ENCODE measurements at regions not wholly inside any gene's neighbourhood (a gene's known extent, or its start where the extent isn't known, plus 50 kb on each side); places are given as distances from the start of the nearest gene placed in this dataset.

DNA sequence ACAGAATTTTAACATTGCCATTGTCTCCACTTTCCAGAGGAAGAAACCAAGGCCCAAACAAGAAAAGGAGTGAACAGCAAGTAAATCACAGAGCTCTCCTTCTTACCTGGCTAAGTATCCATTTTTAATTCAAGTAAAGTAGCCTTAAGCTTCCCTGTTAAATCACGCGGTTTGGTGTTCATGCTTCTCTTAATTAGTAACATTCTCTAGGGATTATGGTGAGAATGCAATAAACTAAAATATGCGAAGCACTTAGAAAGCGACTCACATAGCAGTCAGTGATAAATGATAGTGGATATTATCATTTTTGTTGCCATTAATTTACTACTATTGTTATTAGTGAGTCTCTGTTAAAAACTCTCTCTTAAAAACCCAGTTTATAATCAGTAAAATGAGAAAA is 630.5 kb upstream of the TMPRSS15 start:
- FAIRE-seq: no peak
- H3K9me3 ChIP-seq (replicated peaks; ENCODE audit: control insufficient read depth, insufficient read depth, low read depth, low read length): no peaks in the 10 kb centered on the region
- CTCF ChIA-PET (ENCODE audit: low intra/inter-chr PET ratio): no interaction called here
- no peak for TF ChIP-seq DPF2 (IDR thresholded peaks at IDR 0.05)
- TF ChIP-seq TOE1 (IDR thresholded peaks at IDR 0.05; ENCODE audit: borderline replicate concordance): no peak
- TF ChIP-seq TOE1 (CRISPR knock-in tag; IDR thresholded peaks at IDR 0.05; ENCODE audit: borderline replicate concordance, low read depth): no peak
- TF ChIP-seq ZNF764 (CRISPR knock-in tag; IDR thresholded peaks at IDR 0.05; ENCODE audit: low read depth): no peak
- TF ChIP-seq GTF2B (IDR thresholded peaks at IDR 0.05; ENCODE audit: extremely low read depth, insufficient read length): no peak
- TF ChIP-seq C11orf30 (IDR thresholded peaks at IDR 0.05; ENCODE audit: low read depth): no peak
- no peak for TF ChIP-seq EGR1 (conservative IDR thresholded peaks at IDR 0.05)
- TF ChIP-seq TSC22D4 (tag; IDR thresholded peaks at IDR 0.05): no peak
- TF ChIP-seq, protein P1, sequence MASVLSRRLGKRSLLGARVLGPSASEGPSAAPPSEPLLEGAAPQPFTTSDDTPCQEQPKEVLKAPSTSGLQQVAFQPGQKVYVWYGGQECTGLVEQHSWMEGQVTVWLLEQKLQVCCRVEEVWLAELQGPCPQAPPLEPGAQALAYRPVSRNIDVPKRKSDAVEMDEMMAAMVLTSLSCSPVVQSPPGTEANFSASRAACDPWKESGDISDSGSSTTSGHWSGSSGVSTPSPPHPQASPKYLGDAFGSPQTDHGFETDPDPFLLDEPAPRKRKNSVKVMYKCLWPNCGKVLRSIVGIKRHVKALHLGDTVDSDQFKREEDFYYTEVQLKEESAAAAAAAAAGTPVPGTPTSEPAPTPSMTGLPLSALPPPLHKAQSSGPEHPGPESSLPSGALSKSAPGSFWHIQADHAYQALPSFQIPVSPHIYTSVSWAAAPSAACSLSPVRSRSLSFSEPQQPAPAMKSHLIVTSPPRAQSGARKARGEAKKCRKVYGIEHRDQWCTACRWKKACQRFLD (CRISPR knock-in tag; IDR thresholded peaks at IDR 0.05): no peak
- TF ChIP-seq ZKSCAN8 (CRISPR knock-in tag; IDR thresholded peaks at IDR 0.05): no peak
- TF ChIP-seq ZNF23 (CRISPR knock-in tag; IDR thresholded peaks at IDR 0.05): no peak
- TF ChIP-seq ZNF121 (CRISPR knock-in tag; conservative IDR thresholded peaks at IDR 0.05): no peak

More for the DNA sequence above, 630.5 kb upstream of the TMPRSS15 start:
- POLR2A ChIA-PET: no interaction called here
- DNase-seq (ENCODE audit: extremely low read depth in 1 of 4, low spot score in 3 of 4) (no peak), ATAC-seq (no peak)
- H4K20me1 ChIP-seq (replicated peaks; ENCODE audit: control insufficient read depth, insufficient read depth, low read length): no peaks in the 10 kb centered on the region
- H3K4me3 ChIP-seq: no peak overlapping the region
- no peaks in the 10 kb centered on the region for H3K9me1 ChIP-seq (ENCODE audit: control insufficient read depth, insufficient read depth, low read length)
- 0% methylated on average over 4 of the region's 4 CpGs for WGBS (ENCODE audit: insufficient coverage, low coverage, missing lambda C conversion rate)
- no peaks in the 10 kb centered on the region for H3K4me1 ChIP-seq (replicated peaks in 1 of 2; ENCODE audit: control insufficient read depth in 2 of 2, insufficient read depth in 2 of 2, low read length in 2 of 2)
- H3K27me3 ChIP-seq (ENCODE audit: control insufficient read depth in 2 of 2, insufficient read depth in 2 of 2, low read length in 2 of 2): no peaks in the 10 kb centered on the region
- BruUV-seq (replicated peaks): no TSS peak
- H3K79me2 ChIP-seq (ENCODE audit: control insufficient read depth, insufficient read depth, low read length): no peaks in the 10 kb centered on the region
- H3K27ac ChIP-seq (ENCODE audit: extremely low read depth, low read depth, low read length): no peak overlapping the region
- no peak overlapping the region for H2AFZ ChIP-seq (ENCODE audit: low read depth, low read length)
- H3K36me3 ChIP-seq (ENCODE audit: control insufficient read depth, insufficient read depth, low read length): no peaks in the 10 kb centered on the region
- in situ Hi-C loops (cut with MboI): no loop called here
- no peak overlapping the region for H3K9ac ChIP-seq (ENCODE audit: insufficient read depth in 1 of 2, low read depth in 2 of 2, low read length in 2 of 2)
- no peak overlapping the region for H3K4me2 ChIP-seq (ENCODE audit: insufficient read depth, low read length)
- intact Hi-C loops (cut with micrococcal nuclease): no loop called here

All from K562 (cell line).